ENCODE measurements at regions not wholly inside any gene's neighbourhood (a gene's known extent, or its start where the extent isn't known, plus 50 kb on each side); places are given as distances from the start of the nearest gene placed in this dataset.

GRCh38 chr2:22486343-22486742 is 898.6 kb upstream of the KLHL29 start:
- no peaks in the 10 kb centered on the region for H3K27me3 Mint-ChIP-seq (ENCODE audit: low read depth)
- H3K4me1 Mint-ChIP-seq: peaks cover 16% of the 10 kb centered on the region
- ChIA-PET POLR2A (no interaction called here), CTCF (no interaction called here)
- no peak overlapping the region for H3K27ac Mint-ChIP-seq
- peaks cover 27% of the 10 kb centered on the region for H3K9me3 Mint-ChIP-seq
- TF ChIP-seq JUN (CRISPR knock-in tag; IDR thresholded peaks at IDR 0.05) (no peak), ZNF396 (CRISPR knock-in tag; IDR thresholded peaks at IDR 0.05; ENCODE audit: borderline replicate concordance) (no peak), PRRX2 (CRISPR knock-in tag; IDR thresholded peaks at IDR 0.05) (no peak), USF1 (CRISPR knock-in tag; IDR thresholded peaks at IDR 0.05) (no peak), MAX (CRISPR knock-in tag; IDR thresholded peaks at IDR 0.05) (no peak), ZNF219 (CRISPR knock-in tag; IDR thresholded peaks at IDR 0.05; ENCODE audit: borderline replicate concordance) (no peak), STAT6 (CRISPR knock-in tag; conservative IDR thresholded peaks at IDR 0.05; ENCODE audit: low read depth) (no peak), MXD4 (CRISPR knock-in tag; IDR thresholded peaks at IDR 0.05; ENCODE audit: borderline replicate concordance) (no peak), ZNF532 (CRISPR knock-in tag; IDR thresholded peaks at IDR 0.05; ENCODE audit: borderline replicate concordance) (no peak), FOXP4 (CRISPR knock-in tag; IDR thresholded peaks at IDR 0.05) (no peak), E2F1 (CRISPR knock-in tag; IDR thresholded peaks at IDR 0.05) (no peak), JAZF1 (CRISPR knock-in tag; IDR thresholded peaks at IDR 0.05) (no peak), ESRRA (CRISPR knock-in tag; IDR thresholded peaks at IDR 0.05; ENCODE audit: borderline replicate concordance) (no peak), PRDM15 (CRISPR knock-in tag; IDR thresholded peaks at IDR 0.05) (no peak)
- ATAC-seq: no peak; the same call in 1 of the 2 replicates
- DNase-seq (ENCODE audit: low spot score): peak; percentile 22
- H3K36me3 Mint-ChIP-seq: no peaks in the 10 kb centered on the region; the same call in 1 of the 2 replicates
- no peak overlapping the region for H3K4me3 Mint-ChIP-seq

Measured in WTC11 (cell line).